ENCODE measurements at regions not wholly inside any gene's neighbourhood (a gene's known extent, or its start where the extent isn't known, plus 50 kb on each side); places are given as distances from the start of the nearest gene placed in this dataset.

- intact Hi-C loops (cut with micrococcal nuclease; ENCODE audit: unreplicated experiment): no loop called here
- Histone ChIP-seq H3K4me3 (ENCODE audit: low read depth, low read length) (no peak overlapping the region), H3K36me3 (ENCODE audit: control insufficient read depth, insufficient read depth, low read length) (no peaks in the 10 kb centered on the region), H3K9me3 (peaks cover 15% of the 10 kb centered on the region; the same call in 1 of the 2 replicates), H3K4me1 (no peaks in the 10 kb centered on the region), H3K27me3 (replicated peaks; ENCODE audit: control insufficient read depth, insufficient read depth, low read length) (no peaks in the 10 kb centered on the region)
- no TSS peak for BruUV-seq (replicated peaks)
- Mint-ChIP-seq H3K4me1 (ENCODE audit: low read depth, unreplicated experiment) (no peaks in the 10 kb centered on the region), H3K27me3 (ENCODE audit: insufficient read depth, unreplicated experiment) (no peaks in the 10 kb centered on the region), H3K36me3 (ENCODE audit: insufficient read depth, unreplicated experiment) (no peaks in the 10 kb centered on the region), H3K4me3 (ENCODE audit: unreplicated experiment) (no peak overlapping the region), H3K9me3 (ENCODE audit: unreplicated experiment) (peaks cover 46% of the 10 kb centered on the region), H3K27ac (ENCODE audit: unreplicated experiment) (no peak overlapping the region)
- CTCF ChIA-PET: no interaction called here
- POLR2A ChIA-PET: no interaction called here
- TF ChIP-seq CTCF (IDR thresholded peaks at IDR 0.05; ENCODE audit: insufficient read depth in 1 of 2, low read depth in 1 of 2, low read length in 1 of 2, severe bottlenecking in 1 of 2, unreplicated experiment in 1 of 2): no peak
- no peak for DNase-seq
Measured at GRCh38 chr12:19749906-19750574, 310.7 kb downstream of the AEBP2 start.

GRCh38 chr12:19751078-19751477 lies 311.8 kb downstream of the AEBP2 start:
- no peak for DNase-seq
- Histone ChIP-seq H3K4me3 (ENCODE audit: low read depth, low read length) (no peak overlapping the region), H3K4me1 (no peaks in the 10 kb centered on the region), H3K27me3 (replicated peaks; ENCODE audit: control insufficient read depth, insufficient read depth, low read length) (no peaks in the 10 kb centered on the region), H3K9me3 (peaks cover 15% of the 10 kb centered on the region; the same call in 1 of the 2 replicates), H3K36me3 (ENCODE audit: control insufficient read depth, insufficient read depth, low read length) (no peaks in the 10 kb centered on the region)
- no TSS peak for BruUV-seq (replicated peaks)
- ChIA-PET CTCF (no interaction called here), POLR2A (no interaction called here)
- Mint-ChIP-seq H3K4me3 (ENCODE audit: unreplicated experiment) (no peak overlapping the region), H3K27me3 (ENCODE audit: insufficient read depth, unreplicated experiment) (no peaks in the 10 kb centered on the region), H3K4me1 (ENCODE audit: low read depth, unreplicated experiment) (no peaks in the 10 kb centered on the region), H3K27ac (ENCODE audit: unreplicated experiment) (no peak overlapping the region), H3K9me3 (ENCODE audit: unreplicated experiment) (peaks cover 46% of the 10 kb centered on the region), H3K36me3 (ENCODE audit: insufficient read depth, unreplicated experiment) (no peaks in the 10 kb centered on the region)
- intact Hi-C loops (cut with micrococcal nuclease; ENCODE audit: unreplicated experiment): no loop called here
- TF ChIP-seq CTCF (IDR thresholded peaks at IDR 0.05; ENCODE audit: insufficient read depth in 1 of 2, low read depth in 1 of 2, low read length in 1 of 2, severe bottlenecking in 1 of 2, unreplicated experiment in 1 of 2): no peak

- POLR2A ChIA-PET: no interaction called here
- Histone ChIP-seq H3K4me1 (no peaks in the 10 kb centered on the region), H3K36me3 (ENCODE audit: control insufficient read depth, insufficient read depth, low read length) (no peaks in the 10 kb centered on the region), H3K27me3 (replicated peaks; ENCODE audit: control insufficient read depth, insufficient read depth, low read length) (no peaks in the 10 kb centered on the region), H3K4me3 (ENCODE audit: low read depth, low read length) (no peak overlapping the region), H3K9me3 (peaks cover 15% of the 10 kb centered on the region; the same call in 1 of the 2 replicates)
- no peak overlapping the region for H3K27ac Mint-ChIP-seq (ENCODE audit: unreplicated experiment)
- CTCF ChIA-PET: no interaction called here
- TF ChIP-seq CTCF (IDR thresholded peaks at IDR 0.05; ENCODE audit: insufficient read depth in 1 of 2, low read depth in 1 of 2, low read length in 1 of 2, severe bottlenecking in 1 of 2, unreplicated experiment in 1 of 2): no peak
- peaks cover 46% of the 10 kb centered on the region for H3K9me3 Mint-ChIP-seq (ENCODE audit: unreplicated experiment)
- H3K4me1 Mint-ChIP-seq (ENCODE audit: low read depth, unreplicated experiment): no peaks in the 10 kb centered on the region
- no peak for DNase-seq
- no peaks in the 10 kb centered on the region for H3K27me3 Mint-ChIP-seq (ENCODE audit: insufficient read depth, unreplicated experiment)
- no peak overlapping the region for H3K4me3 Mint-ChIP-seq (ENCODE audit: unreplicated experiment)
- no TSS peak for BruUV-seq (replicated peaks)
- intact Hi-C loops (cut with micrococcal nuclease; ENCODE audit: unreplicated experiment): no loop called here
- H3K36me3 Mint-ChIP-seq (ENCODE audit: insufficient read depth, unreplicated experiment): no peaks in the 10 kb centered on the region
Measured at GRCh38 chr12:19752712-19753111, 313.4 kb downstream of the AEBP2 start.
